Memory B cell (primary cell): ENCODE measurements at regions not wholly inside any gene's neighbourhood (a gene's known extent, or its start where the extent isn't known, plus 50 kb on each side); places are given as distances from the start of the nearest gene placed in this dataset.
"Not testable (repeated sequence)": the region's sequence is repeated elsewhere in the genome, so short reads cannot be mapped to it uniquely, and the experiment has no call there.

ENCODE experiments used
- ATAC-seq: fragments of 150-1000 bp; cut with Tn5 transposase; 2 replicates; pipeline ENCODE4 v1.10.0; 2021; ENCODE audit warnings: low read depth, mild to moderate bottlenecking, moderate library complexity
- DNase-seq, 2 donors: peaks; one replicate each; pipeline ENCODE4 v3.0.0; 2022; ENCODE audit warnings: low spot score in 2 of 2
- H3K27ac Mint-ChIP-seq: one replicate; pipeline ENCODE4 v1.8.0; 2022; ENCODE audit warnings: mild to moderate bottlenecking, moderate library complexity, mixed read lengths
- H3K27me3 Mint-ChIP-seq: one replicate; pipeline ENCODE4 v1.8.0; 2022; ENCODE audit warnings: mixed read lengths
- H3K36me3 Mint-ChIP-seq: one replicate; pipeline ENCODE4 v1.8.0; 2022; ENCODE audit warnings: mild to moderate bottlenecking, mixed read lengths
- H3K4me1 Mint-ChIP-seq: one replicate; pipeline ENCODE4 v1.8.0; 2022; ENCODE audit warnings: mixed read lengths
- H3K4me3 Mint-ChIP-seq: one replicate; pipeline ENCODE4 v1.8.0; 2022; ENCODE audit warnings: mild to moderate bottlenecking, moderate library complexity, mixed read lengths
- H3K9me3 Mint-ChIP-seq: one replicate; pipeline ENCODE4 v1.8.0; 2022; ENCODE audit warnings: mixed read lengths

DNA sequence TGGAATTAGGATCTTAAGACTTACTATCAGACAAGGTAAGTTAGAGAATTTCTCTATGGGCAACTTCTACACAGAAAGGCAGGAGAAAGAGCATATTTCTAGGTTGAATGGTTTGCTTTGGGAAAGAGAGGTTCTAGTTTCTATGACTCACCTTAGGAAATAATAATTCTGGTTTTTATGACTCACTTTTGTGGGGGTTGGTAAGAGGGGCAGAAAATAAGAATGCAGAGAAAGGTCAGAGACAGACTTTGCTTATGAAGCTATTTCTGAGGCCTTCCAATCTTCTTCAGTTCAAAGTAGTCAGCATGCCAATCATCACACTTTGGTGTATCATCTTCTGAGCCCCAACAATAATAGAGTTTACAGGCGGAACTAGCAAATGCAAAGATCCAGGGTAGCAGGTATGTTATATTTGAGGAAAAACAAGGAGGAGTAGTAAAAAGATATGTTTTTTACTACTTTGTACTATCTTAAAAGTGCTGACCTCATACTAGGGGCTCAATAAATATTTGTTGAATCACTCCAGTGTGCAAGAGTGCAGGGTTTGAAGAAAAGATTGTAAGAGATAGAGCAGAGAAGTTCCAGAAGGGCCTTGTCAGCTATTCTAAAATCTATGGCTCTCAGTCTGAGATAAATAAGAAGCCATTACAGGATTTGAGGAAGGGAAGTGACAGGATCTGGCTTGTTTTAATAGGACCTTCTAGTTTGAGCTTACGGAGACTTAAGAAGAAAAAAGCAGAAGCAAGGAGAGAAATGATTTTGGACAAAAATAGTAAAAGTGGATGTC, 56.7 kb upstream of the LRFN5 start:
- no peaks in the 10 kb centered on the region for H3K36me3 Mint-ChIP-seq
- no peak overlapping the region for H3K27ac Mint-ChIP-seq
- ATAC-seq = no peak
- H3K4me1 Mint-ChIP-seq = no peaks in the 10 kb centered on the region
- H3K4me3 Mint-ChIP-seq = no peak overlapping the region
- no peak for DNase-seq
- no peaks in the 10 kb centered on the region for H3K9me3 Mint-ChIP-seq
- no peaks in the 10 kb centered on the region for H3K27me3 Mint-ChIP-seq

DNA sequence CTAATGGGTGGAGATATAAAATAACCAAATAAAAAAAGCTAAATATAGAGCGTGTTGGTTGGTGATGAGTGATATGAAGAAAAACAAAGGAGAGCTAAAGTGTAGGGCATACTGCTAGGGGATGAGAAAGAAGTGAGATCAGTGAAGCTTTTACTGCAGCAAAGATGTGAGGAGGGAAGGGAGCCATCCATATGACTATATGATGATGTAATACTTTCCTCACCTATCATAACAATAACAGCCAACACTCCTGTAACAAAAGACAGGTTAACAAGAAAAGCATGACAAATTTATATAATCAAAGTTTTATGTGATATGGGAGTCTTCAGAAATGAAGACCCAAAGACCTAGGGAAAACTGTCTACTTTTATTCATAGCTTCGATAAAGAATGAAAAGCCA, 57.4 kb upstream of the LRFN5 start:
- H3K27me3 Mint-ChIP-seq = no peaks in the 10 kb centered on the region
- H3K36me3 Mint-ChIP-seq = no peaks in the 10 kb centered on the region
- H3K4me3 Mint-ChIP-seq = no peak overlapping the region
- no peak overlapping the region for H3K27ac Mint-ChIP-seq
- no peak for ATAC-seq
- no peaks in the 10 kb centered on the region for H3K4me1 Mint-ChIP-seq
- peaks cover 2% of the 10 kb centered on the region for H3K9me3 Mint-ChIP-seq
- no peak for DNase-seq

DNA sequence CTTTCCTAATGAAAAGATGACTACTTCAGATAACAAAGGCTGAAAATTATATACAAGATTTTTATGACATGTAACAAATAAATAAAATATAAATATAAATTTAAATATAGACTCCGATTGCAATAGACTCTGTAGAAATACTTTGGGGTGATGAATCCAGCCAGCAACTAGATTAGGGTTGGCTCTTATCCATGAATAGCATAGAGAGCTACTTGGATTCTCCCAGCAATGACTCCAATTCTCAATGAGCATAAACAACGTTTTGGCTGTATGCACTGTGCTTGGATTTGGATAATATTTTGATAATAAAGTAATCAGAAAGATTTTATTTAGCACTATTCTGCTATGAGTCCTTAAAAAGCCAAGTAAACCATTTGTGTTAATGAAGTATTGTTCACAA, 58.0 kb upstream of the LRFN5 start:
- H3K4me1 Mint-ChIP-seq = no peaks in the 10 kb centered on the region
- H3K27me3 Mint-ChIP-seq = no peaks in the 10 kb centered on the region
- no peak overlapping the region for H3K27ac Mint-ChIP-seq
- H3K4me3 Mint-ChIP-seq = no peak overlapping the region
- H3K36me3 Mint-ChIP-seq = no peaks in the 10 kb centered on the region
- ATAC-seq = no peak
- H3K9me3 Mint-ChIP-seq = peaks cover 2% of the 10 kb centered on the region
- DNase-seq = no peak

DNA sequence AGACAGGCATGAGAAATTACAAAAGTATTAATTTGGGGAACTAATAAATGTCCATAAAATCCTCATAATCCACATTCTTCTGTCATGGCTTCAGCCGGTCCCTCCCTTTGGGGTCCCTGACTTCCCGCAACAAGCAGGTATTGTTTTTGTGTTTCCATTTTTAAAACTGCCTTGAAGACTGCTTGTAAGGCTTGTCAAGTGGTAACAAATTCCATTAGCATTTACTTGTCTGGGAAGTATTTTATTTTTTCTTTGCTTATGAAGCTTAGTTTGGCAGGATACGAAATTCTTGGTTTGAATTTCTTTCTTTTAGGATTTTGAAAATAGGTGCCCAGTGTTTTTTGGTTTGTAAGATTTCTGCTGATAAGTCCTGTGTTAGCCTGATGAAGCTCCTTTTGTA, 65.3 kb upstream of the LRFN5 start:
- ATAC-seq (no peak), DNase-seq (no peak)
- no peaks in the 10 kb centered on the region for H3K27me3 Mint-ChIP-seq
- H3K9me3 Mint-ChIP-seq = peaks cover 8% of the 10 kb centered on the region
- no peak overlapping the region for H3K4me3 Mint-ChIP-seq
- no peak overlapping the region for H3K27ac Mint-ChIP-seq
- H3K36me3 Mint-ChIP-seq = no peaks in the 10 kb centered on the region
- H3K4me1 Mint-ChIP-seq = no peaks in the 10 kb centered on the region

GRCh38 chr14:41532255-41532654, 74.4 kb upstream of the LRFN5 start:
- ATAC-seq = no peak
- peaks cover 5% of the 10 kb centered on the region for H3K9me3 Mint-ChIP-seq
- no peaks in the 10 kb centered on the region for H3K36me3 Mint-ChIP-seq
- H3K4me1 Mint-ChIP-seq = no peaks in the 10 kb centered on the region
- no peaks in the 10 kb centered on the region for H3K27me3 Mint-ChIP-seq
- H3K4me3 Mint-ChIP-seq = no peak overlapping the region
- no peak for DNase-seq
- no peak overlapping the region for H3K27ac Mint-ChIP-seq

DNA sequence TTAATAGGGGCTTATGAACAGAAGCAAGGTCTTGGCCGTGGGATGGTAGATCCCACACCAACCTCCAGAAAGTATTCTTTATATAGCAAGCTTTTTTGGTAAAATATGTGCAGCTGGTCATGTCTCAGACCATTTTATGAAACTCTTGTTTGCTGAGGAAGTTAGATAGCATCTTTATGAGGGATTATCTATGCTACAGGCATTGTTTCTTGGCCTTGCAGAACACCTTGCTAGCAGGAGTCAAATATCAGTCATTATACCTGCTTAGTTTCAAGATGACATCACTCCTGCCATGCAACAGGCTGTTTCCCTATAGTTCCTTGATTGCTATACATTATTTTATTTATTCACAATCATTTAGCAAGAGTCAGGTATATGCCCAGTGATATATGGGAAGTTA, 84.8 kb upstream of the LRFN5 start:
- no peak for ATAC-seq
- no peaks in the 10 kb centered on the region for H3K4me1 Mint-ChIP-seq
- peaks cover 12% of the 10 kb centered on the region for H3K9me3 Mint-ChIP-seq
- no peak overlapping the region for H3K27ac Mint-ChIP-seq
- no peaks in the 10 kb centered on the region for H3K27me3 Mint-ChIP-seq
- H3K36me3 Mint-ChIP-seq = no peaks in the 10 kb centered on the region
- DNase-seq = no peak
- H3K4me3 Mint-ChIP-seq = no peak overlapping the region

DNA sequence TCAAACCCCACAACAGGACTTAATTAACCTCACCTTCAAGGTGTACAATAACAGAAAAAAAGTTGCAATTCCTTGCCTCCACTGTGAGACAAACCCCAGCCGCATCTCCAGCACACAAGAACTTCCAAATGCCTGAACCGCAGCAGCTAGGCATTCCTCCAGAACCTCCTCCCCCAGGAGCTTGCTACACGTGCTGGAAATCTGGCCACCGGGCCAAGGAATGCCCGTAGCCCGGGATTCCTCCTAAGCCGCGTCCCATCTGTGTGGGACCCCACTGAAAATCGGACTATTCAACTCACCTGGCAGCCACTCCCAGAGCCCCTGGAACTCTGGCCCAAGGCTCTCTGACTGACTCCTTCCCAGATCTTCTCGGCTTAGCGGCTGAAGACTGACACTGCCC, 88.6 kb upstream of the LRFN5 start:
- not testable (repeated sequence) for H3K27me3 Mint-ChIP-seq, H3K9me3 Mint-ChIP-seq, H3K4me3 Mint-ChIP-seq, H3K27ac Mint-ChIP-seq, DNase-seq, H3K4me1 Mint-ChIP-seq, H3K36me3 Mint-ChIP-seq, ATAC-seq

DNA sequence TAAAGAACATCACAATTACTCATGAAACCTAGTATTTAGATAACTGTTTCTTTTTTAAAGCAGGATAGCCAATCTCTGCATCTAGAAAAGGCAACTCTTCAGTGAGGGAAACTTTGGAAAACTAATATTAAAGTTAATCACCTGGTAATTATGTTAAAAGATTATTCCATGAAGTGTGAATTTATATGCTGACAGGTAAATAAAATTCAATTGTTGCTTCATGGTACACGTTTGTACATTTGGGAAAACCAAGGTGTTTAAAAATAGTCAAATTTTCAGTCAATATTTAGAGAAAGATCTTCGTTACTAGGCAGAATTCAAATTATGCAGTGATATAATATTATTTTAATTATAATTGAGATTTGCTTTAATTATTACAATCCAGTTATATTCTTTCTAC, 100.1 kb upstream of the LRFN5 start:
- no peak for ATAC-seq
- H3K4me3 Mint-ChIP-seq = no peak overlapping the region
- H3K4me1 Mint-ChIP-seq = no peaks in the 10 kb centered on the region
- no peak overlapping the region for H3K27ac Mint-ChIP-seq
- no peak for DNase-seq
- no peaks in the 10 kb centered on the region for H3K36me3 Mint-ChIP-seq
- no peaks in the 10 kb centered on the region for H3K9me3 Mint-ChIP-seq
- no peaks in the 10 kb centered on the region for H3K27me3 Mint-ChIP-seq

- Mint-ChIP-seq H3K4me3 (no peak overlapping the region), H3K27me3 (no peaks in the 10 kb centered on the region), H3K4me1 (no peaks in the 10 kb centered on the region), H3K27ac (no peak overlapping the region), H3K36me3 (no peaks in the 10 kb centered on the region), H3K9me3 (no peaks in the 10 kb centered on the region)
- DNase-seq = no peak
- ATAC-seq = no peak
These were observed 101.2 kb upstream of the LRFN5 start for GRCh38 chr14:41505491-41505890.

DNA sequence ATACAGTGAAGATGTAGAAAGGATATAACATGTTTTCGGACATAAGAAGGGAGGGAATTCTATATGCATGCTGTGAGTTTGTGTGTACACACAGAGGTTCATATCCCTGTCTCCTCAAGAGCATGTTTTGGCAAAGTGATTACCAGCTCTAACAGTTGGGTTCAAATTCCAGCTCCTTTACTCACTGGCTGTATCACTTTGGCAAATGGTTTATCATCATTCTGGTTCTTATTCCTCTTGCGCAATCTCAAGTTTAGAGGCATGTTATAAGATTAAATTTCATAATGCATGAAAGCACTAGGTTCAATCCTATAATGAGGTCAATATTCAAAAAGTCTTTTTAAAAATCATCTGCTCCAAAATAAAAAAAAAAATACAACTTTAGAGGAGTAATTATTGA, 107.7 kb upstream of the LRFN5 start:
- H3K27me3 Mint-ChIP-seq = no peaks in the 10 kb centered on the region
- no peaks in the 10 kb centered on the region for H3K36me3 Mint-ChIP-seq
- no peak overlapping the region for H3K4me3 Mint-ChIP-seq
- no peaks in the 10 kb centered on the region for H3K4me1 Mint-ChIP-seq
- no peak overlapping the region for H3K27ac Mint-ChIP-seq
- no peaks in the 10 kb centered on the region for H3K9me3 Mint-ChIP-seq
- ATAC-seq = no peak
- no peak for DNase-seq

DNA sequence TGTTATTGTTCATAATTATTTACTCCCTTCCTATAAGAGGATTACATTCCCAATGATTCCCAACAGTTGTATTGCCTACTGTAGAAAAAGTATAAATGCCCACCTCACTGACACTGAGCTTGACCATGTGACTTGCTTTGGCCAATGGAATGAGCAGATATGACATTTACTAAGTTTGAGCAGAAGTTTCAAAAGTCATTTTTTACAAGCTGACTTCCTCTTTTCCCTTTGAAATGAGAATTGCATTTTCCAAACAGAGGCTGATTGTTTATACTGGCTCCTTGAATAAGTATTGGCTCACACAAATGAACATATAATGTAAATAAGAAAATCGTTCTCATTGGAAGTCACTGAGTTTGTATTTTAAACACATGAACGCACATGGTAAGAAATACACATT, 116.4 kb upstream of the LRFN5 start:
- DNase-seq (no peak), ATAC-seq (no peak)
- H3K4me1 Mint-ChIP-seq = no peaks in the 10 kb centered on the region
- H3K36me3 Mint-ChIP-seq = no peaks in the 10 kb centered on the region
- no peak overlapping the region for H3K4me3 Mint-ChIP-seq
- H3K9me3 Mint-ChIP-seq = peaks cover 2% of the 10 kb centered on the region
- no peaks in the 10 kb centered on the region for H3K27me3 Mint-ChIP-seq
- H3K27ac Mint-ChIP-seq = no peak overlapping the region

- Mint-ChIP-seq H3K4me3 (no peak overlapping the region), H3K4me1 (no peaks in the 10 kb centered on the region), H3K27ac (no peak overlapping the region), H3K36me3 (no peaks in the 10 kb centered on the region), H3K27me3 (no peaks in the 10 kb centered on the region), H3K9me3 (peaks cover 2% of the 10 kb centered on the region)
- ATAC-seq (no peak), DNase-seq (no peak)
These were observed 117.2 kb upstream of the LRFN5 start for GRCh38 chr14:41489315-41489972.

DNA sequence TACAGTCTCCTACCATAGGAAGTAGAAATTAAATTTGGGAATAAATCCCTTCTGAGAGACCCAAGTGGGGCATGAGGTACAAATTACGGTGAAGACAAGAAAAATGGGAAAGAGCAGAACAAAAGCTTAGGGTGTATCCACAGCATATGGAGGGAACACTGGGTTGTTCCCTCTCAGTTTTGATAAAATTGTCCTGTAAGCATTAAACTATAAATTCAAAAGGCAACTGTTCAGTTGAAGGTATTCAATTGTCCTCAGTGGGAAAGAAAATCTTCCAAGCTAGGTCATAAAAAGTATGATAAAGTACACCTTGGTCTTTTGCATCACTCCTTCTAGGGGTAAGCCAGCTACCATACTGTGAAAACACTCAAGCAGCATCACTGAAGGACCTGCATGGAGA, 118.3 kb upstream of the LRFN5 start:
- peaks cover 2% of the 10 kb centered on the region for H3K9me3 Mint-ChIP-seq
- ATAC-seq (no peak), DNase-seq (no peak)
- no peaks in the 10 kb centered on the region for H3K27me3 Mint-ChIP-seq
- no peak overlapping the region for H3K4me3 Mint-ChIP-seq
- no peak overlapping the region for H3K27ac Mint-ChIP-seq
- H3K36me3 Mint-ChIP-seq = no peaks in the 10 kb centered on the region
- H3K4me1 Mint-ChIP-seq = no peaks in the 10 kb centered on the region

DNA sequence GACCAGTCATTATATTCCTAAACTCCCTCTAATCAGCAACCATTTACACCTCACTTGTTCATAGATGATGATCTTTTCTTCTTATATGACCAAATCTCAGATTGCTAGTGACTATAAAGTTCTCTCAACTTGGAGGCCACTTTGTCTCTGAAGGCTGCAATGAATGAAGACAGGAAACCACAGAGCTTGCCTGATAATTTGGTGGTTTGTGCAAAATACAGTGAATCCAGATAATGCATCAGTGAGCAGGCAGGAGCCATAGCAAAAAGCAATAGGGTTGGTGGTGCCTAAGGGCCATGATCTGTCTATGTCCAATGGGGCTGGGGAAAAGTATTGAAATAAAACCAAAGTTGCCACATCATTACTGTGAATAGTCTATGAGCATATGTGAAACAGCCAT, 123.8 kb upstream of the LRFN5 start:
- ATAC-seq (no peak), DNase-seq (no peak)
- Mint-ChIP-seq H3K9me3 (no peaks in the 10 kb centered on the region), H3K27ac (no peak overlapping the region), H3K4me1 (no peaks in the 10 kb centered on the region), H3K36me3 (no peaks in the 10 kb centered on the region), H3K27me3 (no peaks in the 10 kb centered on the region), H3K4me3 (no peak overlapping the region)

- Mint-ChIP-seq H3K27ac (no peak overlapping the region), H3K4me3 (no peak overlapping the region), H3K36me3 (no peaks in the 10 kb centered on the region), H3K4me1 (no peaks in the 10 kb centered on the region), H3K9me3 (peaks cover 1% of the 10 kb centered on the region), H3K27me3 (no peaks in the 10 kb centered on the region)
- DNase-seq (no peak), ATAC-seq (no peak)
These were observed 130.2 kb upstream of the LRFN5 start for GRCh38 chr14:41476526-41476925.
